ENCODE measurements at regions not wholly inside any gene's neighbourhood (a gene's known extent, or its start where the extent isn't known, plus 50 kb on each side); places are given as distances from the start of the nearest gene placed in this dataset.

DNA sequence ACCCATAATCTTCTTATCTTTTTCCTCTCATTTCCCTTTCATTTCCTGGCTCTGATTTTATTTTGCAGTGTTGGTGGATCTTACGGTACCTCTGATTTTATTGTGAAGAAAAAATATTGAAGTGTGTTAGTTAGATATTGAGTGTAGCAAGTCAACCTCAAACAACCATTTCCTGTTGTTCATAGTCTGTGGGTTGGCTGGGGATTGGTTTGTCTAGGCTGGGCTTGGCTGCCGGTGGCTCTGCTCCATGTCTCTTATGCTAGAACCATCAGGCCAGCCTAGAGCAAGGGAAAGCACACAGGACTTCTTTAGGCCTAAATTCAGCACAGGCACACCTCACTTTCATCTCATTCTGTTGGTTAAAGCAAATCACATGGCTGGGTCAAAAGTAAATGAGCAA, 383.1 kb upstream of the LCORL start:
- no peaks in the 10 kb centered on the region for H3K4me1 Mint-ChIP-seq (ENCODE audit: low read depth)
- DNase-seq (no peak), ATAC-seq (replicated peaks in 1 of 2) (no peak)
- no peak overlapping the region for H3K4me3 Mint-ChIP-seq
- H3K27ac Mint-ChIP-seq, result no peak overlapping the region
- H3K27me3 Mint-ChIP-seq (ENCODE audit: low read depth), result no peaks in the 10 kb centered on the region
- H3K9me3 Mint-ChIP-seq, result peaks cover 0 to 1% of the 10 kb centered on the region in 2 donors
- H3K36me3 Mint-ChIP-seq (ENCODE audit: insufficient read depth in 2 of 2), result peaks cover 0 to 2% of the 10 kb centered on the region in 2 donors

DNA sequence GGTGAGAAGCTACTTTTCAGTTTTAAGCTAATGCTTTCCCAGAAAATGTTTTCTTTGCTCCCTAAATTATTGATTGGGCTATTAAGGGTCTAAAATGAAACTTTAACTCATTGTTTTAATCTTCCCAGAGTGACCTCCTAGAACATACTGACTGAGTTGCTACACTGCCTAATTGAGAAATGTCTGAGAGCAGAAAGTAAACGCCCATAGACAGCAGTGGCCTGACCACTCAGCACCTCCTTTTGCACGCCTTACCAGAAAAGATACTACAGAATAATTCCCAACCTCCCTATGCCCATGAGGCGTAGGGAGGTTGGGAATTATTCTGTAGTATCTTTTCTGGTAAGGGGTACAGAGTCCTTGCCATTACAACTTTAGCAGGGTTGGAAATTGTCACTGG, 381.8 kb upstream of the LCORL start:
- DNase-seq (no peak), ATAC-seq (replicated peaks in 1 of 2) (no peak)
- H3K4me1 Mint-ChIP-seq (ENCODE audit: low read depth), result no peaks in the 10 kb centered on the region
- H3K27me3 Mint-ChIP-seq (ENCODE audit: low read depth), result no peaks in the 10 kb centered on the region
- H3K27ac Mint-ChIP-seq, result no peak overlapping the region
- no peak overlapping the region for H3K4me3 Mint-ChIP-seq
- peaks cover 0 to 2% of the 10 kb centered on the region in 2 donors for H3K36me3 Mint-ChIP-seq (ENCODE audit: insufficient read depth in 2 of 2)
- peaks cover 0 to 1% of the 10 kb centered on the region in 2 donors for H3K9me3 Mint-ChIP-seq

DNA sequence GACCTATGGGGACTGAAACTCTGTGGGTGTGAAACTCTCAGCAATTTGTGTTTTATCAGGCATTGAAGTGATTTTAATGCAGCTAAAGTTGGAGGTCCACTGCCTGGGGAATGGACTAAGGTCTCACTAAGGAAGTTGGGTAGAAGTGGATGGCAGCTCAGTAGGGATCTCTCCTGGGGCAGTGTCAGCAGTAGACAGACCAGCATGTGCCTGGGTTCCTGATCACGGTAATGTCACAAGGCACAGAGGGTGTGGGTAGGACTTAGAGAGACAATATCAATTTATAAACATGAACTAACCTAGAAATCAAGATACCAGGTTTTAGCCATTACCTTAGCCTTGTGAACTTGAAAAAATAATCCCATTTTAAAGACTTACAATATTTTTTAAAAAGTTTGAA, 380.3 kb upstream of the LCORL start:
- ATAC-seq (replicated peaks in 1 of 2), result no peak
- Mint-ChIP-seq H3K4me1 (ENCODE audit: low read depth) (no peaks in the 10 kb centered on the region), H3K36me3 (ENCODE audit: insufficient read depth in 2 of 2) (peaks cover 0 to 2% of the 10 kb centered on the region in 2 donors), H3K9me3 (peaks cover 0 to 1% of the 10 kb centered on the region in 2 donors), H3K27ac (no peak overlapping the region), H3K27me3 (ENCODE audit: low read depth) (no peaks in the 10 kb centered on the region), H3K4me3 (no peak overlapping the region)
- no peak for DNase-seq

DNA sequence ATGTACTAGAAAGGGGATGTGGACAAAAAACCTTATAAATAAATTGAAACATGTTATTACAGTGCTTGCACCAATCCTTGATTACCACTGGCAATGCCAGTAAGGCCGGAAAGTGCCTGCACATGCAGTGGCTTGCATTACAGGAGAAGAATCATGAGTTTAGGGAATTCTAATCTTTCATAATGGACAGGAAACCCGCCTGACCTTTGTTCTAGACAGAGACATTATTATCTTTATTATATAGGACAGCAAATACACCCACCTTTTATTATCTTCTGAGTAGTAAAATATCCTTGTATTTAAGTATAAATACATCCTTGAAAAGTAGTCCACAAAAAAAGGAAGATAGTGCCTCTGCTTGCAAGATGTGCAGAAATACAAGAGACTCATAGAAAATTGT, 379.9 kb upstream of the LCORL start:
- Mint-ChIP-seq H3K4me3 (no peak overlapping the region), H3K36me3 (ENCODE audit: insufficient read depth in 2 of 2) (peaks cover 0 to 2% of the 10 kb centered on the region in 2 donors), H3K27ac (no peak overlapping the region), H3K9me3 (no peaks in the 10 kb centered on the region), H3K4me1 (ENCODE audit: low read depth) (no peaks in the 10 kb centered on the region), H3K27me3 (ENCODE audit: low read depth) (no peaks in the 10 kb centered on the region)
- no peak for DNase-seq
- ATAC-seq (replicated peaks in 1 of 2), result no peak

DNA sequence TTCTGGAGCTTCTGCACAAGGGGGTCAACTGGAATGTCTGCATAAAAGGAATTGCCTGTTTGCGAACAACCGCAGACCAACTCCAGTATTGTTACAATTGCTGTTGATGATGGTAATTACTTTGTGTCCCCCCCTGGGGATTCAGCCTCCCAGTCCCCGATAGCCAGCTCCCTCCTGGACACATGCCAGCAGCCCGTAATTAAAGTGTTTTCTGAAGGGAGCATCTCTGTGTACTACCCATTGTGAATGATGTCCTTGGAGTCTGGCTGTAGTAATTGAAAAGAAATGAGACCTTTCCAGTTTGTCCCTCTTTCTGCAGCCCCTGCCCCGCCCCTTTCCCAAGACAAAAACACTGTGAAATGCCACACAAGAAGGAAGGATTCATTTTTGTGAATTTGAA, 377.1 kb upstream of the LCORL start:
- ATAC-seq (replicated peaks in 1 of 2), result no peak
- Mint-ChIP-seq H3K27ac (no peak overlapping the region), H3K4me1 (ENCODE audit: low read depth) (no peaks in the 10 kb centered on the region), H3K36me3 (ENCODE audit: insufficient read depth in 2 of 2) (peaks cover 0 to 2% of the 10 kb centered on the region in 2 donors), H3K27me3 (ENCODE audit: low read depth) (peaks cover 6% of the 10 kb centered on the region), H3K9me3 (no peaks in the 10 kb centered on the region), H3K4me3 (no peak overlapping the region)
- DNase-seq, result no peak

DNA sequence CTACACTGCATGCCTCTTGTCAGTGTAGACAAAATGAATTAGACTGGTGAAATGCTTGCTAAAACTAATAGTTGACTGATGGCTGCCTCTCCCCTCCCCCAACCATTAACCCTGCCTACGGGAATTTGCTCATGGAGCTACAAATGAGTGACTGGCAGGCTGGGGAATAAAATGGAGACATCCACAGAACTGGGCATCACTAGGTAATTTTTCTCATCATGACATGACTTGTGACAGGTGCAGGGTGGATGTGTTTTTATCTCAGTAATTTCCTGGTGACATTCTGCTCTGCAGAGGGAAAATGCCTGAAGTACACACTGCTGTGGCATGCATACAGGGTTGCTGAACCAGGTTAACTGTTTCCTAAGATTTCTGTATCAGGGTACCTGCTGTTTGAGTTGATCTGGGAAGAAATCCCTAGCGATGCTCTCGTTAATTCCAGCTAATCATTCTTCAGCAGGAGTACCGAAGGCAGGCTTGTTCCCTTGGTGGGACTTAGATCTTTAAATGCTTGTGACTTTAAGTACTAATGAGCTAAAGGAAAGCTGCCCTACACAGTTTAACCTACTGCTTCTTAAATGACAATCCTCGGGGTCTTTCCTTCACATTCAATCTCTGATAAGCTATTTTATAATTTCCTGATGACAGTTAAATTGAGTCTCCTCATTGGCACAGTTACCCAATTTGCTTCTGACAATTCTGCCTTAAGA, 376.3 kb upstream of the LCORL start:
- H3K27ac Mint-ChIP-seq, result no peak overlapping the region
- peaks cover 0 to 2% of the 10 kb centered on the region in 2 donors for H3K36me3 Mint-ChIP-seq (ENCODE audit: insufficient read depth in 2 of 2)
- DNase-seq (no peak), ATAC-seq (replicated peaks in 1 of 2) (no peak)
- H3K4me1 Mint-ChIP-seq (ENCODE audit: low read depth), result no peaks in the 10 kb centered on the region
- no peak overlapping the region for H3K4me3 Mint-ChIP-seq
- H3K9me3 Mint-ChIP-seq, result peaks cover 0 to 2% of the 10 kb centered on the region in 2 donors
- peaks cover 6% of the 10 kb centered on the region for H3K27me3 Mint-ChIP-seq (ENCODE audit: low read depth)

DNA sequence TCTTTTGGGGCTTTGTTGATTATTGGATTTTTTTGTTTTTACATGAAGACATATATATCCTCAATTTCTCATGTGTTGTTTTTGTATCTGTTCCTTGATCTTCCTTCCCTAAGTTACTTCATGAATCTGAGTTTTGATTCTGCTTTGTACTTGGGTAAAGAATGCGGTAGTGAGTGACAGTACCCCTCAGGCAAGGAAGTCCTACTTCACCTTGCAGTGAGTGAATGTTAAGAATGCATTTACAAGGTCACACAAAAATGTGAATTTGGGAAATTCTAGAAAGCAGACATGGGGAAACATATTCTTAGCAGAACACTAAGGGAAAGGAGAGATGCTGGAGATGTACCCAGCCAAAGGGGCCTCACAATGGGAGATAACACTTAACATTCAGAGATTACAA, 373.1 kb upstream of the LCORL start:
- Mint-ChIP-seq H3K9me3 (peaks cover 0 to 2% of the 10 kb centered on the region in 2 donors), H3K27me3 (ENCODE audit: low read depth) (peaks cover 6% of the 10 kb centered on the region), H3K36me3 (ENCODE audit: insufficient read depth in 2 of 2) (no peaks in the 10 kb centered on the region), H3K4me3 (no peak overlapping the region), H3K27ac (no peak overlapping the region), H3K4me1 (ENCODE audit: low read depth) (no peaks in the 10 kb centered on the region)
- no peak for ATAC-seq (replicated peaks in 1 of 2)
- DNase-seq, result no peak

DNA sequence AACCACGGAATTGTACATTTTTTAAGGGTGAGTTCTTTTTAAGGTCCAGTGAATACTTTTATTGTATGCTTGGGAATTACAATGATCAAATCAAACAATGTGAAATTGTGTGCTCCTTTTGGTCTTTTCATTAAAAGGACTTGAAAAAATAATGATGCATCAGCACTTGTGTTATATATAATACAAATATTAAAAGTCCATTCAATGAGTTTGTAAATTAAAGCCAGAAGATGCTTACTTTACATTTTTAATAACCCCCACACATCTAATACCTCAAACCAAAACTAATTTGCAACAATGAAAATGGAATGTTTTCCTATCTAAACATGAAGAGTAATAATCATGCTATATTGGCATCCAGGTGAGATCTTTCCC, 369.8 kb upstream of the LCORL start:
- ATAC-seq (replicated peaks in 1 of 2) (no peak), DNase-seq (no peak)
- H3K9me3 Mint-ChIP-seq, result peaks cover 0 to 2% of the 10 kb centered on the region in 2 donors
- H3K4me3 Mint-ChIP-seq, result no peak overlapping the region
- no peak overlapping the region for H3K27ac Mint-ChIP-seq
- no peaks in the 10 kb centered on the region for H3K36me3 Mint-ChIP-seq (ENCODE audit: insufficient read depth in 2 of 2)
- no peaks in the 10 kb centered on the region for H3K4me1 Mint-ChIP-seq (ENCODE audit: low read depth)
- H3K27me3 Mint-ChIP-seq (ENCODE audit: low read depth), result peaks cover 6% of the 10 kb centered on the region

DNA sequence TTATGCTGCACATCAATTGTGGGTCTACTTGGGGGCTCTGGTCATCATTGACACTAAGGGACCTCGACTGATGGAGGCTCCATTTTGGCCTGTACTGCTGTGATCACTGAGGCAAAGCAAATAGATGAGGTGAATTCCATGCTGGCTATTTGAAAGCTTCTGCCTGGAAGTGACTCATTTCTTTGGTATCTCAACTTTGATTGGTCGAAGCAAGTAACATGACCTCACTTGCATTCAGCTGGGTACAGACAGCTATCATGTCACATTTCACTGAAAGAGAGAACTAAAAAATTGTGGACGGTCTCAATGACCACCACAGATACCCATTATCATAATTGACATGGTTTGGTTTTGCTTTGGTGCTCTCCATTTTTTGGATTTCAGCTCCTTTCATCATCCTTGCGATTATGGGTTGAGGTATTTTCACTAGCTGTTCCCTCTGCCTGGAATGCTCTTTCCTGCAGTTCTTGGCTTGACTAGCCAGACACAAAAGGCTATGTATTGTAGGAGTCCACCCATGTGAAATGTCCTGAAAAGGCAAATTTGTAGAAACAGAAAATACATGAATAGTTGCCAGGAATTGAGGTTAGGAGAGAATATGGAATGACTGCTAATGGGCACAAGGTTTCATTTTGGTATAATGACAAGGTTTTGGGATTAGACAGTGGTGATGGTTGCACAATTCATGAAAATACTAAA, 369.2 kb upstream of the LCORL start:
- Mint-ChIP-seq H3K27ac (no peak overlapping the region), H3K9me3 (peaks cover 0 to 2% of the 10 kb centered on the region in 2 donors), H3K36me3 (ENCODE audit: insufficient read depth in 2 of 2) (no peaks in the 10 kb centered on the region), H3K4me3 (no peak overlapping the region), H3K27me3 (ENCODE audit: low read depth) (peaks cover 6% of the 10 kb centered on the region), H3K4me1 (ENCODE audit: low read depth) (no peaks in the 10 kb centered on the region)
- ATAC-seq (replicated peaks in 1 of 2) (no peak), DNase-seq (no peak)

DNA sequence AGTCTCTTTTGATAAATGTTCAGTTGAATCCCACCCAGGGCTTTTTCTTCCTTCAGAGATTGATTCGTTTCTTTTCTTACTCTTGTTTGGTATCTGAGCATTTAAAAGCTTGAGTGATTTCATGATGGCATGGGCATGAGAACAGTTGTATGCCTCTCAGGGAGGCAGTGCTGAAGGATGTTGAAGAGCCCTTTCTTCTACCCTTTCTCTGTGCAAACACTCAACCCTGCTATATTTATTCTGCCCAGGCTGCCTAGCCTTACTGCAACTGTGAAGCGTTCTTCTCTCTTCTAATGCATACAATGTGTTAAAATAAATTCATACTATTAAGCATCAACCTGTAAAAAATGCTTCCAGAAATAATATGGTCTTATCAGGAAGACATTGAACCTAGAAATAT, 367.6 kb upstream of the LCORL start:
- H3K27me3 Mint-ChIP-seq (ENCODE audit: low read depth), result peaks cover 4% of the 10 kb centered on the region
- H3K36me3 Mint-ChIP-seq (ENCODE audit: insufficient read depth in 2 of 2), result no peaks in the 10 kb centered on the region
- H3K4me3 Mint-ChIP-seq, result no peak overlapping the region
- H3K9me3 Mint-ChIP-seq, result peaks cover 0 to 4% of the 10 kb centered on the region in 2 donors
- ATAC-seq (replicated peaks in 1 of 2) (no peak), DNase-seq (no peak)
- no peaks in the 10 kb centered on the region for H3K4me1 Mint-ChIP-seq (ENCODE audit: low read depth)
- no peak overlapping the region for H3K27ac Mint-ChIP-seq

DNA sequence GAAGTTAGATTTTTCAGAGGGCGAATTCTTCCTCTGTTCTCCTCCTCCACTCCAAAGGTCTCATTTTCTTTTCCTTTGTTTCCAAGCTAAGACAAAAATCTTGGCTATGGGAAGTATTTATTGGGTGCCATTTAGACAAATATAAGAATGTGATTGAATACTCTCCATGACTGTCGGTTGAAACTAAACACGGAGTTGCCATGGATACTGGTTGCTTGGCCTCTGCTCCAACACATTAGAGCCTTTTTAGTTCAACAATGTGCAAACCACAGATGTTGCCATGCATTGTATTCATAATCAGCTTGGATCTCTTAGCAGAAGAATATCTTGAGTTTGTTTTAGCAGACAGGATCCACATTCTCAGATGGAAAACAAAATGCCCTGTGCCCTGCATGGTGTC, 366.5 kb upstream of the LCORL start:
- H3K36me3 Mint-ChIP-seq (ENCODE audit: insufficient read depth in 2 of 2), result no peaks in the 10 kb centered on the region
- ATAC-seq (replicated peaks in 1 of 2), result no peak
- DNase-seq, result no peak
- H3K9me3 Mint-ChIP-seq, result peaks cover 2 to 5% of the 10 kb centered on the region in 2 donors
- H3K4me1 Mint-ChIP-seq (ENCODE audit: low read depth), result no peaks in the 10 kb centered on the region
- no peak overlapping the region for H3K27ac Mint-ChIP-seq
- H3K4me3 Mint-ChIP-seq, result no peak overlapping the region
- H3K27me3 Mint-ChIP-seq (ENCODE audit: low read depth), result no peaks in the 10 kb centered on the region

DNA sequence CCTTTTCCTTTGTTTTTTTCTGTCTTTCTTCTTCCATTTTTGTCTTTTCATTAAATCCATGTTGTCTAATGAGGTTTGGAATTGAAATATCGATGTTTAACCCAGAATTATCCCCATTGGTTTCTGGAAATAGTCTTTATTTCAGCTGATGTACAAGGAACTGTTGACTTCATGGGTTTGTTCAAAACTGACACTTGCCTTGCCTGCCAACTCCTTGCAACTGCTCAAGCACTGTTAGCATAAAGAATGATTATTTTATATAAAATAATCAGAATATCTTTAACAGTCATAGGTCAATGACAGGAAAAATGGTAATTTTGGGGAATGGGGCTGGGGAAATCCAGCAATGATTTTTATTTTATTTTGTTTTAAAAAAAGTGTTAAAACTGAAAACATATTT, 359.6 kb upstream of the LCORL start:
- H3K4me3 Mint-ChIP-seq, result no peak overlapping the region
- peaks cover 6% of the 10 kb centered on the region for H3K27me3 Mint-ChIP-seq (ENCODE audit: low read depth)
- H3K4me1 Mint-ChIP-seq (ENCODE audit: low read depth), result no peaks in the 10 kb centered on the region
- ATAC-seq (replicated peaks in 1 of 2) (no peak), DNase-seq (no peak)
- no peaks in the 10 kb centered on the region for H3K36me3 Mint-ChIP-seq (ENCODE audit: insufficient read depth in 2 of 2)
- no peak overlapping the region for H3K27ac Mint-ChIP-seq
- peaks cover 2 to 5% of the 10 kb centered on the region in 2 donors for H3K9me3 Mint-ChIP-seq

DNA sequence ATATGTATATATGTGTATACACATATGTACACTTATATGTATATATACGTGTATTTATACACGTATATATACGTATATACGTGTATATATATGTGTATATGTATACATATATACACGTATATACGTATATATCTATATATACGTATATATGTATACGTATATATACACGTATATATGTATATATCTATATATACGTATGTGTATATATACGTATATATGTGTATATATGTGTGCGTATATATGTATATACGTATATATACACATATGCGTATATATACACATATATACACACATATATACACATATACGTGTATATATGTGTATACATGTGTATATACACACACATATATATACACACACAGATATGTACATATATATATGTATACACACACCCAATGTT, 348.0 kb upstream of the LCORL start:
- ATAC-seq (replicated peaks in 1 of 2), result no peak
- DNase-seq, result no peak
- H3K4me3 Mint-ChIP-seq, result no peak overlapping the region
- H3K27me3 Mint-ChIP-seq (ENCODE audit: low read depth), result no peaks in the 10 kb centered on the region
- no peak overlapping the region for H3K27ac Mint-ChIP-seq
- no peaks in the 10 kb centered on the region for H3K36me3 Mint-ChIP-seq (ENCODE audit: insufficient read depth in 2 of 2)
- H3K9me3 Mint-ChIP-seq, result no peaks in the 10 kb centered on the region
- no peaks in the 10 kb centered on the region for H3K4me1 Mint-ChIP-seq (ENCODE audit: low read depth)

DNA sequence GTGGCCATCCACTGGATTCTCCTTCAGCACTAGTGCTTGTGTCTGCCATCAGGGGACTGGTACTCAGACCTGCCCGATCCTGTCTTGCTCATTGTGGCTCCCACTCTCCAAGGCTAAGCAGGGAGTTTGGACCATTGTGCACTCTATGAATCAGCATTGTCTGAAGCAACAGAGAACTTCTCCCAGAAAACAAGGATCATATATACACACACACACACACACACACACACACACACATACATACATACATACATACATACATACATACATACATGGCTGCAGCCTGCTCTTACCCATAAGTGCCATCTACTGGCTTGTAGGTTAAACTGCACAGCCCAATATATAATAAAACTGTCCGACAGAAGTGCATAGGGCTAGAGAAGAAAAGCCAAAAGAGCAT, 345.3 kb upstream of the LCORL start:
- DNase-seq (no peak), ATAC-seq (replicated peaks in 1 of 2) (peak; percentile 48 to 69)
- Mint-ChIP-seq H3K4me3 (no peak overlapping the region), H3K9me3 (no peaks in the 10 kb centered on the region), H3K36me3 (ENCODE audit: insufficient read depth in 2 of 2) (no peaks in the 10 kb centered on the region), H3K4me1 (ENCODE audit: low read depth) (no peaks in the 10 kb centered on the region), H3K27ac (no peak overlapping the region), H3K27me3 (ENCODE audit: low read depth) (no peaks in the 10 kb centered on the region)

Data from activated T-cell treated with anti-CD3 and anti-CD28 coated beads, Interleukin-2, amount 50 U/mL, for 72 hours (primary cell).